GM21529 (cell line): ENCODE measurements at regions not wholly inside any gene's neighbourhood (a gene's known extent, or its start where the extent isn't known, plus 50 kb on each side); places are given as distances from the start of the nearest gene placed in this dataset.
"Not testable (repeated sequence)": the region's sequence is repeated elsewhere in the genome, so short reads cannot be mapped to it uniquely, and the experiment has no call there.

Source experiments
- ATAC-seq: cut with Tn5 transposase; IDR thresholded peaks from one replicate; pipeline ENCODE4 v1.9.1; 2021; ENCODE audit not compliant: unreplicated experiment

DNA sequence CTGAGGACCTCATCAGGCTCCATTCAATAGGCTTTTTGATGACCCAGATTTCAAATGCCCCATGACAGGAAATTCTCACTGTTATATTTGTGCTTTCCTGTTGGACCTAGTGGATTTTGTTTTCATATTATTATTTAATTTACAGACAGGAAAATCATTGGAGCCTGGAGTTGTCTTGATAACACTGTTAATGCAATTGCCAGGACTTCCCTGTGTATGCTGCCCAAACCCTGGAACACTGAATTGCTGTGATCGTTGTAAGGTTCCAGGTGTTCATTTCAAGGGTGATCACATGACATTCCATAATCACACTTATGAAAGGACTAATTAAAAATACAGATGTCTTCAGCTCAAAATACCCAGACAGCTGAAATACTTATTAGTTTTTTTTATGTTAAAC is 783.2 kb downstream of the DHX35 start:
- no peak for ATAC-seq

DNA sequence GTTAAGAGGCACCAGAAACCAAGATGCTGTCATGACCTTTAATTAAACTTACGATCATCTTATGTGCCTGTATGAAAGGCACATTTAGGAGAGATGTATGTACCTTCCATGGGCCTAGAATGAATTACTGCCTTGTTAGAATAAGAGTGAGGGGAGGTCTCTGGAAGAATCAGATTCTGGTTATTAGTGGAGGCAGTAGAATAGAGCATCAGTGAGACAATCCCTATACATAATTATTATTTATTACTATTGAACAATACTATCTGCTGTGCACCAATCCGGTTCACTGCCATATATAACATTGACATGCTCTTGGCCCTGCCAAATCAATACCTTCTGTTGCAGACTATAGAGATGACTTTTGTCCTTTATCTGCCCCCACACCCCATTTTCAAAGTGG is 776.5 kb downstream of the DHX35 start:
- no peak for ATAC-seq

DNA sequence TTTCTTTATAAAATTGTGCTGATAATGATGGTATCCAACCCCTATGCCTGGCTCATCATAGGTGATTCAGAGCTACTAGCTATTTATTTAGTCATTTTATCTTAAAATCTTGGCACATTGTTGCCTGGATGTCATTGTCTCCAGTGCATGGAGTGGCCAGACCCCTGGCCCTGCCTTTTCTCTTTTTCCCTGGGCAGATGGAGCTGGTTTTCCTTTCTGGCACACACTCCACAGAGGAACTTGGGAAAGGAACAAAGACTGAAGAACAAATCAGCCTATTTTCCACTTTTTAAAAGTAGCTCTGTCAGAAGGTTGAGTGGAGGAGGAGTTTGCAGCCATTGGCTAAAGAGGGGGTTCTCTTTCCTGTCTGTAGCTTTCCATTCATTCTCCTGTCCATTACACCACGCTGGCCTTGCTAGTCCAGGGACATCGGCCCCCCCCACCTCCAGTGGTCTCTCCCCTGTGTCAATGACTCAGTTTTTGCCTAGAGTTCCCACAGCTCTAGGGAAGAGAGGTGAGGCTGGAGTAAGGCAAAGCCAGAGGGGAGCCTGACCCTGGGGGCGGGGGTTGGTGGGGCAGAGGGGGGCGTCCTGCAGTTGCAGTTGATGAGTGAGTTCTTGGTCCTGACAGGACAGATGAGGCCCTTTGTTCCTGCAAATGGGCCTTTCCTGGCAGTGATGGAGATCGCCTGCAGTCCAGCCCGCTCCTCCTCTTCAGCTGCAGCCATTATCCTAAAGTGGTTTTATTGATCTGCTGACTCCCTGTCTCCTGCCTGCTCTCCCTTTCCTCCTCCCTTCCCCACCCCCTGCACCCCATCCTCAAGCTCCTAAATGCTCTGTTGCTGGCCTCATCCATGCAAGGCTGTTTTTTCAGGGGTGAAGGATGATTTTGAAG is 774.5 kb downstream of the DHX35 start:
- no peak for ATAC-seq

DNA sequence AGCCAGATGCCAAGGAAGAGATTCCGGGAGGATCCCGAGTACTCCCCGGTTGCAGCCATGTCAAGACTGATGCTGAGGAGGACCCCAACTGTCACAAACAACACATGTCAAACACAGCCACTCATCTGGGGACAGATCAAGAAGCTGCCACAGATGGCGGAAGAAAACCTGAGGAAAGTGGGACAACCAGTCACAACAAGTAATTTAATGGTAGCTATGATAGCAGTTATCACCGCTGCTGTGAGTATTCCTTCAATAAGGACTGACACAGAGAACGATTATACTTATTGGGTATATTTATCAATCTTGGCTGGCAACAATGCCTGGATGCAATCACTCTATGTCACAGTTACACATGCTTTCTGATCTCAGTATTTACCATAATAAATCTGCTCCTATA is 763.4 kb downstream of the DHX35 start:
- not testable (repeated sequence) for ATAC-seq

DNA sequence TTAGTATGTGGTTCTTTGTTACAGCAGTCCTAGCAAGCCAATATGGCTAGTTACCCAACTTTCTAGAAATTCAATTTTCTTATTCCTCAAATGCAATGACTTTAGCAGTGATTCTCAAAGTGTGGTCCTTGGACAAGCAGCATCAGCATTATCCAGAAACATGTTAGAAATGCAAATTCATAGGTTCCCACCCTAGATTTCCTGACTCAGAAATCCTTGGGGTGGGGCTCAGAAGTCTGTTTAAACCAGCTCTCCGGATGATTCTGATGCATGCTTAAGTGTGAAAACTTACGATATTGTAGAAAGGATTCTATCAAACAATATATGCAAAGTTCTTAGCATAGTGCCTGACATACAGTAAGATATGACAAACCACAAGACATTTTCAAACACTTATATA is 757.1 kb downstream of the DHX35 start:
- ATAC-seq: no peak

DNA sequence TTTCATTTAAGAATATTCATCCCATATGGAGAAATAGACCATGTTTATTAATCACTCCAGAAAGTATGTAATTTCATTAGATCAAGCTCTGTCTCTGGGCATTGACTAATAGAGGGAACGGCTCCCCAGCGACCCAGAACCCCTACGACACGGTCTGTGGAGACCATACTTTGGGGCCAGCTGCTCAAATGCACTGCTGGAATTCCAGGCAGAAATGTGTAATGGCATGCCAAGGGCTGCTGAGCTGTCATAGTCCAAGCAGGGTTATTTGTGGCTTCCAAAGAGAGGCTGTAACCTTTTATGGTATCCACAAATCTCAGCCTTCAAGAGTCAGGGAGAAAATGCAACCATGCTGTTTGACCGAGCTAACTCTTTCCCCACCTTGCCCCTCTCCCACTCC is 755.8 kb downstream of the DHX35 start:
- no peak for ATAC-seq

DNA sequence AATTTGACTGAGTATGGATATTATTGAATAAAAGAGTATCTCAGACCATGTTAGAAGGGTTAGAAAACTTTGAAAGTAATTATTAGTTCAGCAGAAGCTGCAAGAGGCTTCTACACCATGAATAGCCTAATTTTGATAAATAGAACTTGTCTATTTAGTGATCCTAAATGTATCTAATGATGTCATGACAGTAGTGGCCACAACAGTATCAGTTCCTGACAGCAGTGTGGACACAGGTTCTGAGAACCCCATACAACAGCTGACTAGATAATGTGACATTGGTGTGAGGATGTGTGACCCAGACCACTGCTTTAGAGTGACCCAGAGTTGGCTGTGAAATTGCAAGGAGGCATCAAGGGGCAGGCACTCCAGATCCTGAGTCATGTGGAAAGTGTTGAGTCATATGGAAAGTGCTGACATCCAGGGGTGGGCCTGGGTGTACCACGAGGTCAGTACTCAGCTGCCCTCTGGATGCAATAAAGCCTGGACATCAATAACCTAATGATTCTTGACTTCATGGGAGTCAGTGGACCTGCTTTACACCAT is 754.7 kb downstream of the DHX35 start:
- no peak for ATAC-seq

DNA sequence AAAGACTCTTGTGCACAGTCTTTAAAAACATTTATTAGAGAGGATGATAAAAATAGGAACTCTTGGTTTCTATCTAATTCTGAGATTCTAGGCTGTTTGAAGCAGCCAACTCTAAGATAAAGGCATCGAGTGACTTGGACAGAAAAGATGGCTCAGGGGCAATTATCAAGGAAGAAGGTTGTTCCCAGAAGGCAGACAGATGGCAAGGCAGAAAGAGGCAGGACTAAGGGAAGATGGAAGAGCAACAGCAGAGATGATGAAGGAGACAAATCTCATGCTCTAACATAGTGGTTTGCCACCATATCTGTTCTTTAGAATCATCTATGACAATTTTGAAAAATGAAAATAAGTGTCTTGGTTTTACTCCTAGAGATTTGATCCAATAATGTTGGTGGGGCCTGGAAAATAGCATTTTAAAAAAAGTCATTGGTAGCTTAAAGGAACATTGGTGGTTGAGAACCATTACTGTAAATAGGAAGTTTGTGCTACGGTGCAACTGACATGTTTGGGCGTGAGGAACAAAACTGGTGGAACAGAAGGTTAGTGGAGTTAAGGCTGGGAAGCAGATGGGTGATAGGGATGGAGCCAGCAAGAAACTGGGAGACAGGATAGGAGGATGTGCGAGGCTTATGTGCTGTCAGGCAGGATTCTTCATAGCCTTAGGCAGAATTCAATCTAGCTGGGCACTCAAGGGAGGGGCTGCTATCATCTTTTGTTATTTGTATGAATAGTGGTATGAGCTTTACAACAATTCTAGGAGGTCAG is 751.1 kb downstream of the DHX35 start:
- ATAC-seq: no peak

DNA sequence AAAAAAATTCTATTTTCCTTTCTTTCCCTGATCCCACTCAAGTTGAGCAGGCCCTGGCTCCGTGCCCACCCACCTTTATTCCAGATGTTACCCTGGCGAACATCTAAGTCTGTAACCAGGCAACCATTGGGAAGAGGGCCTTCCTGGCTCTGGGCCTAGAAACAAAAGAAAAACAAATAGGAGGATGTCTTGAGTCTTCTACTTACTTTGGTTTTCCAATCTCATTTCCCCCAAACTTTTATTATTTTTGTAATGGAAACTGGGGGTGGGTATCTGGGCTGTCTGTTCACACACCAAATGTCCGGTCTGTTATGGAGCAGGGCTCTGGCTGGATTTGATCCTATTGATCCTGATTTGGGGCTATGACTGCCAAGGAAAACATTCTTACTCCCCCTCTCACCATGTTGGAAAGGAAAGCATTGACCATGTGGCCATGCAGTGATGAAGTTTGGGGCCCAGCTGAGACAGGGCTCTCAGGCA is 744.1 kb downstream of the DHX35 start:
- no peak for ATAC-seq

DNA sequence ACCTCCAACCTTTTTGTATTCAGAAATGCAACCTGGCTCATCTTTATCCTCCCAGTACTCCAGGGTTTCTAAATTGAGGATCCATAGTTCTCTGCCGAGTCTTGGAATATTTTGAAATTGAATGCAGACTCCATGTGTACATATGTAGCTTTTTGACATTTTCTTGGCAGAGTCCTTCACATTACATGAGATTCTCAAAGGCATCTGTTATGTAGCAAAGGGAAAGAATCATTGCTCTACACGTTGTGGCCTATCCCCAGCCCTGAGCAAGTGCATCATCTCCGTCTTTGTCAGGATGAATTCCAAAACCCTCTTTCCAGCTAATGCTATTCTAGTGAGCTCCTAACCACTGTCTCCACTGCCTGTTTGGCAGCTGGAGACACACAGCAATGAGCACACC is 742.9 kb downstream of the DHX35 start:
- ATAC-seq: no peak

DNA sequence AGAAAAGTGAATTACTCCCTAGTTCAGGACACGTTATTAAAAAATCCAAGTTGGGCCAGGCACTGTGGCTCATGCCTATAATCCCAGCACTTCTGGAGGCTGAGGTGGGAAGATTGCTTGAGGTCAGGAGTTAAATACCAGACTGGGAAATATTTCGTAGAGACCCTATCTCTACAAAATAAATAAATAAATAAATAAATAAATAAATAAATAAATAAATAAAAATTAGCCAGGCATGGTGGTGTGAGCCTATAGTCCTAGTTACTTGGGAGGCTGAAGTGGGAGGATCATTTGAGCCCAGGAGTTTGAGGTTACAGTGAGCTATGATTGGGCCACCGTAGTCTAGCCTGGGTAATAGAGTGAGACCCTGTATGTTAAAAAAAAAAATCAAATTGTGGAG is 741.2 kb downstream of the DHX35 start:
- not testable (repeated sequence) for ATAC-seq

DNA sequence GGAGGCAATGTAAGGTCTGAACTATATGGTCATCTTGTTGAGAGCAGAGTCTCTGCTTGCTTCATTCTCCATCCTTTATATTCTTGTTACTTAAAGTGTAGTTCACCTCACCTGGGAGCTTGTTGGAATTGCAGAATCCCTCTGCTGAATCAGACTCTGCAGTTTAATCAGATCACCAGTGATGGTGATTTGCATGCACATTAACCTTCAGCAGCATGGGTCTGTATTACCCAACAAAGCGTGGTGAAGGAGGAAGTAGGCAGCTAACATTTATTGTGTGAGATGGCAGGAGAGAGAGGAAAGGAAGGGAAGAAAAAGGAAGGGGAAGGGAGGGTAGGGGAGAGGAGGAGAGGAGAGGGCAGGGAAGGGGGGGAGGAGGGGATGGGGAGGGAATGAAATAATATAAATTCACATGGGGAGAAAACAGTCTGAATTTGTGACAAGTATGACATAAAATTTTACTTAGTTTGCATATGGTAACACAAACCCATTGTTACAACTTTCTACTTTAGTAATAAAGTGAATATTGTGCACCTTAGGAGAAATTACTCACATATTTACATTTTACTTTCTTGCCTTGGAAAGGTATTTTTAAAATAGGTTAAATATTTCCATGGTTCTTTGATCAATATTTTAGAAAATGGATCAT is 740.7 kb downstream of the DHX35 start:
- no peak for ATAC-seq

DNA sequence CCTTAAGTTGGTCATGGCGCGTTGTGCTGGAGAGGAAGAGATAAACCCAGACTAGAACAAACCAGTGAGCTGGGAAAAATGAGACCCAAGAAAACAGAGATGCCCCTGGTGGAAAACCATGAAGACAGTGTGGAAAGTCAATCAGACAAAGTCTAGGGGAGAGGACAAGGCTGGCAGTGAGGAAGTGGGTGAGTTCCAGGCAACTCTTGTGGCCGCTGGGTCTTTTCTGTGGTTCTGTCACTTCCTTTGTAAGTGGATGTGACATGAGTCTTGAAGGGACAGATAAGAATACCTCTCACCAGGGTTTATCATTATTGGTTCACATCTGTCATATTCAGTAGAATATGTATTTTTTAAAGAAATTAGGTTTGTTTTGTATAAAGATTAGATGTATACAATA is 738.4 kb downstream of the DHX35 start:
- ATAC-seq: no peak

DNA sequence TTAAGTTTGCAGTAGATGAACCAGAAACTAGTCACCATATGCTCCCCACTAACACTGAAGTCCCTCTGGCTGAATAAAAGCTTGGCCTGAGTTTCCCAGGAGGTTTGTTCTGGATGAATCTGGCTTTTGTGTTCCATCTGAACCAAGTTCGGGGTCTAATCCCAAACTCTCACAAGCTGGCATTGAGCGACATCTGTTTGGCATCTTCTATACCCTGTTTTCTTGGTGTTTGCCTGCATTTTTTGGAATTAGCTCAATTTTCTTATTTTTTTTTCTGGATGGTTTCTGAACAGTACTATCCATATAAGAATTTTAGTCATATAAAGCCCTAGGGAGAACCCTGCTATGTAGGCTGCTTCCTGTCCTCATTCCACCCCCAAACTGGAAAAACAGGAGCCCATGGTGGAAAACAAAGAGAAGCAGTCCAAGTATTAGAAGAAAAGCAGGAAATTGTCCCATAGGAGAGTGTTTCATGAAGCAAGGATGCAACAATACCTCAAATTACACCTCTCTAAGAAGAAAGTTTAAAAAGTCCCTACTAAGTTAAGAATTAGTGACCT is 737.1 kb downstream of the DHX35 start:
- no peak for ATAC-seq

DNA sequence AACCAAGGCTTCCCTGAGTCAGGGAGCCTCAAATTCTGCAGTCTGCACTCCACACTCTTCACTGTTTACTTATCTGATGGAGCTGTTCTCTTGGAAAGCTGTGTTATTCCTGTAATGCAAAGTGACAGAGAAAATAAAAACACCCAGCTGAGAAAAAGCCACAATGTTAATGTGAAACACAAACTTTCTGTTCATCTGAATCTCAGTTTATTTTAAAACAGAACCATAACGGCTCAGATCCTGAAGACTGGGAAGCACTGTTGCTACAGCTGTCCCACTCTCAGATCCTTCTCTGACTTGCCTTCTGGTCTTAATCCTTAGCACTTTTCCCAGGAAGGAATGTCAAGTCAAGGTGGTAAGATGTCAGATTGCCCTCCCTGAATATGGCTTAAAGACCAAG is 736.6 kb downstream of the DHX35 start:
- ATAC-seq: no peak

DNA sequence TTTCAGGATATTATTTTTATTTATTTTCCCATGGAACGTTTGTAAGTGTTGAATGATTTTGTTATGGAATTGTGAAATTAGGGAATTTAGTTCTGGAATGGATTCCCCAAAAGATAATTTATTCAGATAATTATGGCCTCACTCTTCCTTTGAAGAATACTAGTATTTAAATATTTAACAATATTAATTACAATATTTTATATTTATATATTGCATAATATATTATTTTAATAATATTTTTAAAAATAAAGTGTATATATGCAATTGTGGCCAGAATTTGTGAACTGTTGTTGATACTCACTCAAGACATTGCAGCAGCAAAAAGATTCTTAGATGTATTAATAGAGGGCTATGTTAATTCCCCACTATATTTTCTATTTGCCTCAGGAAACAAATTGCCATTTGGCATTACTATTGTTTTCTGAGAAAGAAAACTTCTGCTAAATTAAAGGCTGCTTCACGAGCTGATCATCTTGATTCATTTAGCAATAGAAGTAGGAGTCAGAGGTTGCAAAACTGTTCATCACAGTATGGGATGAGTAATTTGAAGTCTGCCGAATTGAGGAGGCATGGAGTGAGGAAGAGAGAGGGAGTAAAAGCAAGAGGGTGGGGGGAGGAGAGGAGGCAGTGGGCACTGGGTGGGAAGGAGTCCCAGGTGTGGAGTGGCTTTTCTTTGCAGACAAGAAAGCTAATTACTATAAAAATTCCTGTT is 729.2 kb downstream of the DHX35 start:
- ATAC-seq: no peak

DNA sequence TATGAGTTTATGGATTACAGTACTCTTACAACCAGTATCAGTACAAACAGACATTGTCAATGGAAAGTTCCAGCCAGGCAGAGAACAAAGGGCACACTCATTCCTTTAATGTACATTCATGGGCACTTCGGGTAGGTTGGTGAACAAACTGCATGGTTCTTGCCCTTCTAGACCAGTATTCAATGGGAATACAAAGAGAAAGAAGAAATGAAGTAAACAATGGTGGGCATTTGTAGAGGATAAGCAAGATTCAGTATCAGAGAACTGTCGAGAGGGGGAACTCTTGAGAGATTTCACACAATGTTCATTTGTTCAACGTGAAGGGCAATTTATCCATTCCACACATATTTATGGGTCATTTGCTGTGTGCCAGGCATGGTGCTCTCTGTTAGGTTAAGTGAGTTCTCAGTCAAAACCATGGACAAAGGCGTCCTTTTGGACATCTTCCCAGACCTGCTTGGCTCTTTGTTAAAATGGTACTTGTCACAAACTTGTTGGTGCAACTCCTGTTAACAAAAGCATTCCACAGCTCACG is 714.8 kb downstream of the DHX35 start:
- no peak for ATAC-seq

DNA sequence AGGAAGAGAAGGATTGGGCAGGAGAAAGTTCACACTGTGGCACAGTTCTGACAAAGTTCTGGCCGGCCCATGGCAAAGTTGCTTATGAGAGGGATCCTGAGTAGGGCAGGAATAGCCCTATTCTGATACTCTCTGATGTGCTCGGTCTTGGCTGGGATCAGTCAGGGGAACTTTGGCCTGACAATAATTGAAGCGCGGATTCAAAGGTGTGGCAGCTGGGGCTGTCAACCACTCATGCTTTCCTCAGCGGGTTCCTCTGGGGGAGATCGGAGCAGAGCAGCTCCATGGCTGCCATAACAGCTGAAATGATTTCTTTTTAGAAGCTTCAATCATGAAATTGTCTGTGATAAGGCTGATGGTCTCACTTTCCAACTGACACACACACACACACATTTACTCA is 714.1 kb downstream of the DHX35 start:
- no peak for ATAC-seq

DNA sequence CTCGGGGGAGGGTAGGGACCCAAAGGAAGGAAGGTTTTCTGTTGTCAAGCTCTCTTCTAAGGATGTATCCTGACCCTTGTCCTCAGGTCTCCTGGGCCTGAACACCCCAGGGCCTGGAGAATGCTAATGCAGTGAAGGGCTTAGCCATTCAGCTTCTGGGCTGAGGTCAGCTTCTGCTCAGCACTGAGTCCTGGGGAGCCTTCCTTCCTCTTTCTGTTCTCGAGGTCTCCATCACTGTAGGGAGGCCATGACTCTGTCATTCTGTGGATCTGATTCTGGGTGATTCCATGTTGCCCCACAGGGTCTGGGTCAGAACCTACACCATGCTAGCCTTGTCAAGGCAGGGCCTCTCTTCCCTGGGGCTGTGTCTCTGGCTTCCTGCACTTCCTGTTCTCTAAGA is 712.7 kb downstream of the DHX35 start:
- no peak for ATAC-seq

DNA sequence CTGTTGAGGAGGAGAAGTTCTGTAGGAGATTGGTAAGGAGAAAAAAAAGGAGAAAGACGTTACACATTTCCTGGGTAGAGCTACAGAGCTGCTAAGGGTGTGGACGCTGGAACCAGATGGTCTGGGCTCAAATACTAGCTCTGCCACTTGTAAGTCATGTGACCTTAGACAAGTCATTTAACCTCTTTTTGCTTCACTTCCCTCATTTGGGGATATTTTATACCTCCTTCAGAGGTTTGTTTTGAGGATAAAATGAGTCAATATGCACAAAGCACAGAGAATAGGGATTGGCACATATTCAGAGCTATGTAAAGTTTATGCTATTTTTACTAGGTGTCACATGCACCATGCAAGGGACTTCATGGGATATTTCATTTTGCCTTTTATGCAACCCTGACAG is 708.8 kb downstream of the DHX35 start:
- no peak for ATAC-seq
